SU-DHL-6 (cell line): ENCODE measurements at regions not wholly inside any gene's neighbourhood (a gene's known extent, or its start where the extent isn't known, plus 50 kb on each side); places are given as distances from the start of the nearest gene placed in this dataset.
"Not testable (repeated sequence)": the region's sequence is repeated elsewhere in the genome, so short reads cannot be mapped to it uniquely, and the experiment has no call there.

Source experiments
- H2AFZ ChIP-seq: fragments of 200-600 bp; sonication (generic); 2 replicates; pipeline ENCODE4 v1.6.1; 2014; ENCODE audit warnings: low read depth, mild to moderate bottlenecking, moderate library complexity, mixed read lengths, antibody characterized with exemption, low read length; ENCODE audit not compliant: severe bottlenecking
- H3F3A ChIP-seq: fragments of 200-600 bp; shearing (Covaris generic); 2 replicates; pipeline ENCODE4 v1.6.0; 2016; ENCODE audit warnings: antibody characterized with exemption, mild to moderate bottlenecking; ENCODE audit not compliant: insufficient read depth
- H3K27ac ChIP-seq: fragments of 200-600 bp; sonication (generic); 2 replicates; pipeline ENCODE4 v1.5.1; 2016; ENCODE audit warnings: low read depth, mild to moderate bottlenecking, low read length, moderate library complexity, mixed read lengths
- H3K27me3 ChIP-seq: fragments of 200-600 bp; sonication (generic), shearing (Covaris generic); 2 replicates; pipeline ENCODE4 v1.6.0; 2014; ENCODE audit warnings: mild to moderate bottlenecking, low read length
- H3K36me3 ChIP-seq: fragments of 200-600 bp; sonication (generic); 2 replicates; pipeline ENCODE4 v1.6.1; 2014; ENCODE audit warnings: mild to moderate bottlenecking, low read length, mixed read lengths
- H3K4me2 ChIP-seq: fragments of 300-600, 200-600 bp; shearing (Covaris generic), sonication (generic); 2 replicates; pipeline ENCODE4 v1.6.0; 2014; ENCODE audit warnings: low read length, low read depth, mild to moderate bottlenecking; ENCODE audit not compliant: poor library complexity, severe bottlenecking
- H3K4me3 ChIP-seq: fragments of 200-600 bp; sonication (generic); 2 replicates; pipeline ENCODE4 v1.5.1; 2014; ENCODE audit warnings: antibody characterized with exemption, low read length, mild to moderate bottlenecking, mixed read lengths; ENCODE audit not compliant: insufficient read depth, poor library complexity, severe bottlenecking
- H3K79me2 ChIP-seq: fragments of 200-600 bp; sonication (generic); 2 replicates; pipeline ENCODE4 v1.6.1; 2014; ENCODE audit warnings: mild to moderate bottlenecking, low read length, moderate library complexity; ENCODE audit not compliant: insufficient read depth
- H3K9ac ChIP-seq: fragments of 200-600 bp; sonication (generic); 2 replicates; pipeline ENCODE4 v1.7.0; 2014; ENCODE audit warnings: mild to moderate bottlenecking, low read length
- H3K9me2 ChIP-seq: fragments of 200-600 bp; sonication (generic); replicated peaks from 2 replicates; pipeline ENCODE4 v1.6.1; 2014; ENCODE audit warnings: low read length; ENCODE audit not compliant: insufficient read depth
- H3K9me3 ChIP-seq: fragments of 200-600 bp; sonication (generic); 2 replicates; pipeline ENCODE4 v1.6.1; 2014; ENCODE audit warnings: low read length, mixed read lengths; ENCODE audit not compliant: insufficient read depth
- H4K20me1 ChIP-seq: fragments of 200-600 bp; sonication (generic); 2 replicates; pipeline ENCODE4 v1.6.1; 2014; ENCODE audit warnings: low read depth, mild to moderate bottlenecking, antibody characterized with exemption, low read length, moderate library complexity, mixed read lengths
- EZH2phosphoT487 ChIP-seq: fragments of 200-600 bp; sonication (generic), shearing (Covaris generic); conservative IDR thresholded peaks from 2 replicates; pipeline ENCODE4 v1.6.1; 2018; ENCODE audit warnings: mild to moderate bottlenecking, antibody characterized with exemption, low read length, moderate library complexity, mixed read lengths
- TF ChIP-seq, protein P1 (sequence below): fragments of 200-600 bp; sonication (generic); IDR thresholded peaks from one replicate; pipeline ENCODE4 v1.5.1; 2017; ENCODE audit warnings: antibody characterized with exemption, mild to moderate bottlenecking, low read length, moderate library complexity; ENCODE audit not compliant: insufficient read depth, poor library complexity, severe bottlenecking

DNA sequence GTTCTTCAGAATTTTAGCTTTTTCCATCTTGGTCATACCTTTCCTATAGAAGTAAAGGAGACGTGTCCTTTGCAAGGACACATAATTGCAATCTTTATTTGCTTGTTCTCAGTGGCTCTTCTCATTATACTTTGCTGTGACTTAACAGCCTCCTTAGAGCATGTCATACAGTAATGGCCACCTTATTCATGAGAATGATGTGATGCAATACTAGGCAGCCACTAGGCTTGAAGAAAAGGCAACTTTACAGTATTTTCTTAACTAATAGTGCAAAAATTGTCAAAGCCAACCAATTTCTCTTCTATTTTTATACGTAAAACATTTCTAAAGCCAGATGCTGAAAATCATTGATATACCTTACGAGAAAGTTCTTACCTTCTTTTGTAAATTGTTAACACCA lies 1296.8 kb upstream of the EYS start:
- Histone ChIP-seq H3K27me3 (no peaks in the 10 kb centered on the region), H2AFZ (no peak overlapping the region), H3K9ac (no peak overlapping the region), H3K27ac (no peak overlapping the region), H3K79me2 (no peaks in the 10 kb centered on the region), H3F3A (no peaks in the 10 kb centered on the region), H3K36me3 (no peaks in the 10 kb centered on the region), H3K9me3 (no peaks in the 10 kb centered on the region), H4K20me1 (no peaks in the 10 kb centered on the region), H3K9me2 (no peaks in the 10 kb centered on the region), H3K4me2 (no peak overlapping the region), H3K4me3 (no peak overlapping the region)
- TF ChIP-seq, protein P1, sequence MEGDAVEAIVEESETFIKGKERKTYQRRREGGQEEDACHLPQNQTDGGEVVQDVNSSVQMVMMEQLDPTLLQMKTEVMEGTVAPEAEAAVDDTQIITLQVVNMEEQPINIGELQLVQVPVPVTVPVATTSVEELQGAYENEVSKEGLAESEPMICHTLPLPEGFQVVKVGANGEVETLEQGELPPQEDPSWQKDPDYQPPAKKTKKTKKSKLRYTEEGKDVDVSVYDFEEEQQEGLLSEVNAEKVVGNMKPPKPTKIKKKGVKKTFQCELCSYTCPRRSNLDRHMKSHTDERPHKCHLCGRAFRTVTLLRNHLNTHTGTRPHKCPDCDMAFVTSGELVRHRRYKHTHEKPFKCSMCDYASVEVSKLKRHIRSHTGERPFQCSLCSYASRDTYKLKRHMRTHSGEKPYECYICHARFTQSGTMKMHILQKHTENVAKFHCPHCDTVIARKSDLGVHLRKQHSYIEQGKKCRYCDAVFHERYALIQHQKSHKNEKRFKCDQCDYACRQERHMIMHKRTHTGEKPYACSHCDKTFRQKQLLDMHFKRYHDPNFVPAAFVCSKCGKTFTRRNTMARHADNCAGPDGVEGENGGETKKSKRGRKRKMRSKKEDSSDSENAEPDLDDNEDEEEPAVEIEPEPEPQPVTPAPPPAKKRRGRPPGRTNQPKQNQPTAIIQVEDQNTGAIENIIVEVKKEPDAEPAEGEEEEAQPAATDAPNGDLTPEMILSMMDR, result no peak

DNA sequence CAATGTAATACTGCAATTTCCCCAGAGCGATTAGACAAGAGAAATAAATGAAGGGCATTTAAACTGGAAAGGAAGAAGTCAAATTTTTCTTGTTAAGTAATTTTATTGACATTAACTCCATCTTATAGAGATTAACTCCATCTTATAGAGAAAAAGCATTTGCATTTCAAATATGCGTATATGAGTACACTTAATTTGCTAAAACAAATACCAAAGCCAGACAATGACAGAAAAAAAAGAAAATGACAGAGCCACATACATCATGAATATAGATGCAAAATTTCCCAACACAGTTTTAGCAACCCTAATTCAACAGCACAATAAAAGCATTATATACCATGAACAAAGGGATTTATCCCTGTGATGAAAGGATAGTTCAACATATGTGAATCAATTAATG lies 1293.1 kb upstream of the EYS start:
- Histone ChIP-seq H3K9me2 (no peaks in the 10 kb centered on the region), H2AFZ (no peak overlapping the region), H4K20me1 (no peaks in the 10 kb centered on the region), H3K9me3 (no peaks in the 10 kb centered on the region), H3K4me2 (no peak overlapping the region), H3K27ac (no peak overlapping the region), H3K4me3 (no peak overlapping the region), H3K27me3 (no peaks in the 10 kb centered on the region), H3K9ac (no peak overlapping the region), H3K79me2 (no peaks in the 10 kb centered on the region), H3F3A (no peaks in the 10 kb centered on the region), H3K36me3 (no peaks in the 10 kb centered on the region)
- TF ChIP-seq, protein P1, result no peak
- no peak for TF ChIP-seq EZH2phosphoT487

DNA sequence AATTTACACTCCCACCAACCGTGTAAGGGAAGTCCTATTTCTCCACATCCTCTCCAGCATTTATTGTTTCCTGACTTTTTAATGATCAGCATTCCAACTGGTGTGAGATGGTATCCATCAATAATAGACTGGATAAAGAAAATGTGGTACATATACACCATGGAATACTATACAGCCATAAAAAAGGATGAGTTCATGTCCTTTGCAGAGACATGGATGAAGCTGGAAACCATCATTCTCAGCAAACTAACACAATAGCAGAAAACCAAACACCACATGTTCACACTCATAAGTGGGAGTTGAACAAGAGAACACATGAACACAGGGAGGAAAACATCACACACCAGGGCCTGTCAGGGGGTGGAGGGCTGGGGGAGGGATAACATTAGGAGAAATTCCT lies 1290.6 kb upstream of the EYS start:
- not testable (repeated sequence) for H3K36me3 ChIP-seq, H2AFZ ChIP-seq, H3K27ac ChIP-seq, H3K4me3 ChIP-seq, H3K9me3 ChIP-seq, H3F3A ChIP-seq, H3K79me2 ChIP-seq, H3K9ac ChIP-seq, H3K9me2 ChIP-seq, H4K20me1 ChIP-seq, H3K27me3 ChIP-seq, H3K4me2 ChIP-seq

DNA sequence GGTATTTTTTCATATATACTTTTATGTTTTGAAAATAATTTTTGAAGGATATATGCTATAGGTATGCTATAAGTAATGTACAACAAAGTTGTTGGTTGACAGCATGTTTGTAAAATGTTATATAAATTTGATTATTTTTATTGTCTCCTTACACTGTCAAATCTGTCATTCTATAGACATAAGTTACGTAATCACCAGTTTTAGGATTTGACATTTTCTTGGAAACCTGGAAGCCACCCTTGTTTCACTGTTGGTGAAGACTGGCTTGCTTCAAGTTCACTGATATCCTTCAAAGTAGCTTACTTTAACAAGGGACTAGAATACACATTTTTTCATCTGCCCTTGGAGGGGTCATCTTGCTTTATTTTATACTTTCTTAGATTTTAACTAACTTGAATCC lies 1288.6 kb upstream of the EYS start:
- Histone ChIP-seq H3K79me2 (no peaks in the 10 kb centered on the region), H3K27me3 (no peaks in the 10 kb centered on the region), H3K9me3 (no peaks in the 10 kb centered on the region), H3K27ac (no peak overlapping the region), H3K36me3 (no peaks in the 10 kb centered on the region), H3K4me2 (no peak overlapping the region), H3F3A (no peaks in the 10 kb centered on the region), H4K20me1 (no peaks in the 10 kb centered on the region), H3K9me2 (no peaks in the 10 kb centered on the region), H2AFZ (no peak overlapping the region), H3K4me3 (no peak overlapping the region), H3K9ac (no peak overlapping the region)
- TF ChIP-seq, protein P1, result no peak
- no peak for TF ChIP-seq EZH2phosphoT487

DNA sequence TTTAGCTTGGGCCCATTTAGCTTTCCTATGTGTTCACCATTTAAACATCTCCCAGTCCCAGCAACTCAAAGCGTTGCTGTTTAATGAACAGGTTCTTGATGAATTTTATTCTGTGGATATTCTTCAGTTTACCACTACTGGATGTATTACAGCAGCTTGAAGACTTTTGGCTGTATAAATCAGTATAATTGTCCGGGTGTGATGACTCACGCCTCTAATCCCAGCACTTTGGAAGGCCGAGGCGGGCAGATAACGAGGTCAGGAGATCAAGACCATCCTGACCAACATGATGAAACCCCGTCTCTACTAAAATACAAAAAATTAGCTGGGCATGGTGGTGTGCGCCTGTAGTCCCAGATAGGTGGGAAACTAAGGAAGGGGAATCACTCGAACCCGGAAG lies 1286.7 kb upstream of the EYS start:
- not testable (repeated sequence) for H3K27ac ChIP-seq, H4K20me1 ChIP-seq, H3F3A ChIP-seq, H3K27me3 ChIP-seq, H3K36me3 ChIP-seq, H3K79me2 ChIP-seq, H3K9ac ChIP-seq, H3K4me3 ChIP-seq, H3K9me2 ChIP-seq, H3K9me3 ChIP-seq
- Histone ChIP-seq H3K4me2 (peak overlapping the region; percentile 37), H2AFZ (peak overlapping the region; percentile 1)
